ENCODE measurements at regions not wholly inside any gene's neighbourhood (a gene's known extent, or its start where the extent isn't known, plus 50 kb on each side); places are given as distances from the start of the nearest gene placed in this dataset.

DNA sequence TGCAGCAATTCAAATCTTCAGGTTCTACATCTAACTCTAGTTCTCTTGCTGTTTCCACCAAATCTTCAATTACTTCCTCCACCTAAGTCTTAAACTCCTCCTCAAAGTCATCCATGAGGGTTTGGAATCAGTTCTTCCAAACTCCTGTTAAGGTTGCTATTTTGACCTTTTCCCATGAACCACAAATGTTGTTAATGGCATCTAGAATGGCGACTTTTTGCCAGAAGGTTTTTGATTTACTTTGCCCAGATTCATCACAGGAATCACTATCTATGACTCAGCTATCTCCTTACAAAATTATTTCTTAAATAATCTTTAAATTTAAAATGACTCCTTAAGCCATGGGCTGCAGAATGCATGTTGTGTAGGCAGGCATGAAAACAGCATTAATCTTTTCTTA lies 368.9 kb upstream of the TNP1 start:
- intact Hi-C loops (cut with micrococcal nuclease) = no loop called here
- H3K4me3 Mint-ChIP-seq = peak overlapping the region in 1 of 2 donors; percentile 77
- Histone ChIP-seq H3K27me3 (ENCODE audit: control insufficient read depth in 2 of 2, insufficient read depth in 2 of 2, low read length in 2 of 2) (peaks cover 82 to 95% of the 10 kb centered on the region in 2 donors), H3K4me3 (replicated peaks in 1 of 3; ENCODE audit: low read depth in 2 of 3, low read length in 3 of 3) (no peak overlapping the region), H3K4me1 (ENCODE audit: control insufficient read depth in 1 of 2, insufficient read depth in 2 of 2, low read length in 2 of 2) (peaks cover 7 to 8% of the 10 kb centered on the region in 2 donors), H2AFZ (ENCODE audit: insufficient read depth, low read depth, low read length, poor library complexity, severe bottlenecking) (no peak overlapping the region), H4K20me1 (ENCODE audit: insufficient read depth, low read length) (peaks cover 3% of the 10 kb centered on the region), H3K4me2 (replicated peaks; ENCODE audit: extremely low read depth, low read length, poor library complexity, severe bottlenecking) (no peak overlapping the region), H3K79me2 (ENCODE audit: insufficient read depth, low read length) (no peaks in the 10 kb centered on the region), H3K9me3 (replicated peaks in 1 of 2; ENCODE audit: control insufficient read depth in 1 of 2, insufficient read depth in 1 of 2, low read length in 2 of 2) (no peaks in the 10 kb centered on the region), H3K36me3 (replicated peaks in 1 of 2; ENCODE audit: control insufficient read depth in 1 of 2, insufficient read depth in 2 of 2, low read length in 2 of 2) (no peaks in the 10 kb centered on the region), H3K27ac (ENCODE audit: low read depth in 1 of 2, low read length in 2 of 2) (no peak overlapping the region), H3K9ac (ENCODE audit: insufficient read depth, low read length, poor library complexity, severe bottlenecking) (no peak overlapping the region)
- peaks cover 70 to 83% (median 75%) of the 10 kb centered on the region in 3 donors for H3K27me3 Mint-ChIP-seq (ENCODE audit: low read depth in 3 of 3)
- whole genome bisulfite sequencing (ENCODE audit: insufficient coverage) = 100% methylated on average over 1 of the region's 1 CpG
- H3K9me3 Mint-ChIP-seq = peaks cover 0 to 6% (median 0%) of the 10 kb centered on the region in 7 donors
- peaks cover 7% of the 10 kb centered on the region for H3K4me1 Mint-ChIP-seq
- peaks cover 2 to 9% of the 10 kb centered on the region in 2 donors for H3K36me3 Mint-ChIP-seq
- H3K27ac Mint-ChIP-seq = no peak overlapping the region
- TF ChIP-seq, protein P1, sequence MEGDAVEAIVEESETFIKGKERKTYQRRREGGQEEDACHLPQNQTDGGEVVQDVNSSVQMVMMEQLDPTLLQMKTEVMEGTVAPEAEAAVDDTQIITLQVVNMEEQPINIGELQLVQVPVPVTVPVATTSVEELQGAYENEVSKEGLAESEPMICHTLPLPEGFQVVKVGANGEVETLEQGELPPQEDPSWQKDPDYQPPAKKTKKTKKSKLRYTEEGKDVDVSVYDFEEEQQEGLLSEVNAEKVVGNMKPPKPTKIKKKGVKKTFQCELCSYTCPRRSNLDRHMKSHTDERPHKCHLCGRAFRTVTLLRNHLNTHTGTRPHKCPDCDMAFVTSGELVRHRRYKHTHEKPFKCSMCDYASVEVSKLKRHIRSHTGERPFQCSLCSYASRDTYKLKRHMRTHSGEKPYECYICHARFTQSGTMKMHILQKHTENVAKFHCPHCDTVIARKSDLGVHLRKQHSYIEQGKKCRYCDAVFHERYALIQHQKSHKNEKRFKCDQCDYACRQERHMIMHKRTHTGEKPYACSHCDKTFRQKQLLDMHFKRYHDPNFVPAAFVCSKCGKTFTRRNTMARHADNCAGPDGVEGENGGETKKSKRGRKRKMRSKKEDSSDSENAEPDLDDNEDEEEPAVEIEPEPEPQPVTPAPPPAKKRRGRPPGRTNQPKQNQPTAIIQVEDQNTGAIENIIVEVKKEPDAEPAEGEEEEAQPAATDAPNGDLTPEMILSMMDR (IDR thresholded peaks at IDR 0.05) = no peak
- no peak for DNase-seq

DNA sequence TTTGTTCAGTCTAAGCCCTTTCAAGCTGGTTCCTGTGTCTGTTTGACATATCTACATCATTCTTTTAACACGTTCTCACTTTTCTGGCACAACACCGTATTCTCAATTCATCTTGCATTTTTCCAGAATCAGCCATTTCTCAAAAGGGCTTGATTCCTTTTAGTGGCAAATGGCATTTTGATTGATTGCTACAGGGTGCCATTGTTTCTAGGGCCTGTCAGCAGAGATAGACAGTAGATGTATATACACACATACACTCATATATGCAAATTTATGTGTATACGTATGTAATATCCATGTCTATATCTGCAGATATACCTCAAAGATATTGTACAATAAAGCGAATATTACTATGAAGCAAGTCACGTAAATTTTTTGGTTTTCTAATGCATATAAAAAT lies 367.9 kb upstream of the TNP1 start:
- H4K20me1 ChIP-seq (ENCODE audit: insufficient read depth, low read length) = peaks cover 6% of the 10 kb centered on the region
- Mint-ChIP-seq H3K27ac (no peak overlapping the region), H3K27me3 (ENCODE audit: low read depth in 3 of 3) (peaks cover 69 to 81% (median 71%) of the 10 kb centered on the region in 3 donors), H3K4me3 (peak overlapping the region in 1 of 2 donors; percentile 67), H3K9me3 (peaks cover 0 to 9% (median 0%) of the 10 kb centered on the region in 7 donors), H3K36me3 (peaks cover 2 to 9% of the 10 kb centered on the region in 2 donors), H3K4me1 (peaks cover 16% of the 10 kb centered on the region)
- DNase-seq = no peak
- H3K79me2 ChIP-seq (ENCODE audit: insufficient read depth, low read length) = no peaks in the 10 kb centered on the region
- WGBS (ENCODE audit: insufficient coverage) = no CpG with 5 or more reads among the region's 5 CpGs
- intact Hi-C loops (cut with micrococcal nuclease) = no loop called here
- no peak overlapping the region for H3K4me2 ChIP-seq (replicated peaks; ENCODE audit: extremely low read depth, low read length, poor library complexity, severe bottlenecking)
- H3K27ac ChIP-seq (ENCODE audit: low read depth in 1 of 2, low read length in 2 of 2) = no peak overlapping the region
- H3K4me1 ChIP-seq (ENCODE audit: control insufficient read depth in 1 of 2, insufficient read depth in 2 of 2, low read length in 2 of 2) = peaks cover 14 to 18% of the 10 kb centered on the region in 2 donors
- TF ChIP-seq, protein P1 (IDR thresholded peaks at IDR 0.05) = no peak
- H3K27me3 ChIP-seq (ENCODE audit: control insufficient read depth in 2 of 2, insufficient read depth in 2 of 2, low read length in 2 of 2) = peaks cover 77 to 85% of the 10 kb centered on the region in 2 donors
- H3K9me3 ChIP-seq (replicated peaks in 1 of 2; ENCODE audit: control insufficient read depth in 1 of 2, insufficient read depth in 1 of 2, low read length in 2 of 2) = no peaks in the 10 kb centered on the region
- H2AFZ ChIP-seq (ENCODE audit: insufficient read depth, low read depth, low read length, poor library complexity, severe bottlenecking) = no peak overlapping the region
- H3K4me3 ChIP-seq (replicated peaks in 1 of 3; ENCODE audit: low read depth in 2 of 3, low read length in 3 of 3) = no peak overlapping the region
- no peak overlapping the region for H3K9ac ChIP-seq (ENCODE audit: insufficient read depth, low read length, poor library complexity, severe bottlenecking)
- H3K36me3 ChIP-seq (replicated peaks in 1 of 2; ENCODE audit: control insufficient read depth in 1 of 2, insufficient read depth in 2 of 2, low read length in 2 of 2) = no peaks in the 10 kb centered on the region

All from CD14-positive monocyte (primary cell).